Activated CD8-positive, alpha-beta T cell treated with anti-CD3 and anti-CD28 coated beads for 36 hours (primary cell): ENCODE measurements at regions not wholly inside any gene's neighbourhood (a gene's known extent, or its start where the extent isn't known, plus 50 kb on each side); places are given as distances from the start of the nearest gene placed in this dataset.

Source experiments
- ATAC-seq: fragments of 200-7000 bp; cut with Tn5 transposase; one replicate; pipeline ENCODE4 v1.10.0; 2021; ENCODE audit warnings: mild to moderate bottlenecking, moderate library complexity
- CTCF ChIA-PET: fragments of 350-600 bp; sonication (Branson Sonifier 250); formaldehyde crosslinking; loops from one replicate; lab custom pipeline; 2021; ENCODE audit warnings: antibody characterized with exemption; lab: Charles Lee
- POLR2A ChIA-PET: fragments of 350-600 bp; sonication (Branson Sonifier 250); formaldehyde crosslinking; loops from one replicate; lab custom pipeline; 2021; ENCODE audit warnings: antibody characterized with exemption; lab: Charles Lee
- DNase-seq: peaks from one replicate; pipeline ENCODE4 v3.0.0-alpha.2; 2020
- H3K27ac Mint-ChIP-seq: one replicate; pipeline ENCODE4 v1.8.0; 2021; ENCODE audit warnings: mild to moderate bottlenecking, mixed read lengths
- H3K27me3 Mint-ChIP-seq: one replicate; pipeline ENCODE4 v1.8.0; 2021; ENCODE audit warnings: mixed read lengths
- H3K36me3 Mint-ChIP-seq: one replicate; pipeline ENCODE4 v1.8.0; 2021; ENCODE audit warnings: low read depth, mixed read lengths
- H3K4me1 Mint-ChIP-seq: one replicate; pipeline ENCODE4 v1.8.0; 2021; ENCODE audit warnings: low read depth, mixed read lengths
- H3K4me3 Mint-ChIP-seq: one replicate; pipeline ENCODE4 v1.8.0; 2021; ENCODE audit warnings: mild to moderate bottlenecking, moderate library complexity, mixed read lengths
- H3K9me3 Mint-ChIP-seq: one replicate; pipeline ENCODE4 v1.8.0; 2021; ENCODE audit warnings: mixed read lengths
- intact Hi-C: fragments of 100-400 bp; cut with micrococcal nuclease; formaldehyde crosslinking; loops from one replicate; pipeline ENCODE4 v1.10.0; 2022
- TF ChIP-seq, protein P1 (sequence below): fragments of 200-600 bp; IDR thresholded peaks from one replicate; pipeline ENCODE4 v1.8.0; 2022; ENCODE audit warnings: antibody characterized with exemption, mild to moderate bottlenecking

- POLR2A ChIA-PET: no interaction called here
- no peak overlapping the region for H3K4me3 Mint-ChIP-seq
- peaks cover 5% of the 10 kb centered on the region for H3K27me3 Mint-ChIP-seq
- H3K4me1 Mint-ChIP-seq: no peaks in the 10 kb centered on the region
- no peaks in the 10 kb centered on the region for H3K36me3 Mint-ChIP-seq
- DNase-seq (no peak), ATAC-seq (no peak)
- intact Hi-C loops: no loop called here
- TF ChIP-seq, protein P1, sequence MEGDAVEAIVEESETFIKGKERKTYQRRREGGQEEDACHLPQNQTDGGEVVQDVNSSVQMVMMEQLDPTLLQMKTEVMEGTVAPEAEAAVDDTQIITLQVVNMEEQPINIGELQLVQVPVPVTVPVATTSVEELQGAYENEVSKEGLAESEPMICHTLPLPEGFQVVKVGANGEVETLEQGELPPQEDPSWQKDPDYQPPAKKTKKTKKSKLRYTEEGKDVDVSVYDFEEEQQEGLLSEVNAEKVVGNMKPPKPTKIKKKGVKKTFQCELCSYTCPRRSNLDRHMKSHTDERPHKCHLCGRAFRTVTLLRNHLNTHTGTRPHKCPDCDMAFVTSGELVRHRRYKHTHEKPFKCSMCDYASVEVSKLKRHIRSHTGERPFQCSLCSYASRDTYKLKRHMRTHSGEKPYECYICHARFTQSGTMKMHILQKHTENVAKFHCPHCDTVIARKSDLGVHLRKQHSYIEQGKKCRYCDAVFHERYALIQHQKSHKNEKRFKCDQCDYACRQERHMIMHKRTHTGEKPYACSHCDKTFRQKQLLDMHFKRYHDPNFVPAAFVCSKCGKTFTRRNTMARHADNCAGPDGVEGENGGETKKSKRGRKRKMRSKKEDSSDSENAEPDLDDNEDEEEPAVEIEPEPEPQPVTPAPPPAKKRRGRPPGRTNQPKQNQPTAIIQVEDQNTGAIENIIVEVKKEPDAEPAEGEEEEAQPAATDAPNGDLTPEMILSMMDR: no peak
- no peaks in the 10 kb centered on the region for H3K9me3 Mint-ChIP-seq
- CTCF ChIA-PET: no interaction called here
- H3K27ac Mint-ChIP-seq: no peak overlapping the region
Observed at GRCh38 chr19:8904597-8904996, 72.4 kb downstream of the MBD3L1 start.

- H3K4me1 Mint-ChIP-seq: no peaks in the 10 kb centered on the region
- no peak overlapping the region for H3K4me3 Mint-ChIP-seq
- DNase-seq (no peak), ATAC-seq (no peak)
- peaks cover 5% of the 10 kb centered on the region for H3K27me3 Mint-ChIP-seq
- POLR2A ChIA-PET: no interaction called here
- no peaks in the 10 kb centered on the region for H3K36me3 Mint-ChIP-seq
- intact Hi-C loops: no loop called here
- CTCF ChIA-PET: no interaction called here
- TF ChIP-seq, protein P1: no peak
- no peak overlapping the region for H3K27ac Mint-ChIP-seq
- no peaks in the 10 kb centered on the region for H3K9me3 Mint-ChIP-seq
Observed at GRCh38 chr19:8905342-8905741, 73.2 kb downstream of the MBD3L1 start.

DNA sequence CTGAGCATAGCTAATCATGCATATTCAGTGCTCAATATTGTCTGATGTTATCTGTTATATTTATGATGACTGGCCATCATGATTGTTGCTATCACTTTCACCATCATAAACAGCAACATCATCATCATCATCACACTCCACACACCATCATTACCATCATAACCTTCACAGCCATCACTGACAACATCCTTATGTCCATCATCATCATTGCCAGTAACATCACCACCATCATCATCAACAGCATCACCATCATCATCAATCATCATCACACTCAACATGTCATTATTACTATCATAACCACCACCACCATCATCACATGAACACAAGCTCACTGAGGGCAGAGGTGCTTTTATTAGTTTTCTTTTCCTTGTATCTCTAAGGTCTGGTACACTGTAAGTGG is 75.9 kb downstream of the MBD3L1 start:
- peaks cover 5% of the 10 kb centered on the region for H3K27me3 Mint-ChIP-seq
- no peaks in the 10 kb centered on the region for H3K36me3 Mint-ChIP-seq
- no peak overlapping the region for H3K27ac Mint-ChIP-seq
- ChIA-PET POLR2A (interaction anchor here (0.8 kb wide), 1 partner anchor 11 kb away, joined by 3 read pairs; no protein-coding TSS in a partner anchor), CTCF (no interaction called here)
- TF ChIP-seq, protein P1: no peak
- DNase-seq (no peak), ATAC-seq (no peak)
- no peaks in the 10 kb centered on the region for H3K4me1 Mint-ChIP-seq
- H3K4me3 Mint-ChIP-seq: no peak overlapping the region
- intact Hi-C loops: no loop called here
- no peaks in the 10 kb centered on the region for H3K9me3 Mint-ChIP-seq

DNA sequence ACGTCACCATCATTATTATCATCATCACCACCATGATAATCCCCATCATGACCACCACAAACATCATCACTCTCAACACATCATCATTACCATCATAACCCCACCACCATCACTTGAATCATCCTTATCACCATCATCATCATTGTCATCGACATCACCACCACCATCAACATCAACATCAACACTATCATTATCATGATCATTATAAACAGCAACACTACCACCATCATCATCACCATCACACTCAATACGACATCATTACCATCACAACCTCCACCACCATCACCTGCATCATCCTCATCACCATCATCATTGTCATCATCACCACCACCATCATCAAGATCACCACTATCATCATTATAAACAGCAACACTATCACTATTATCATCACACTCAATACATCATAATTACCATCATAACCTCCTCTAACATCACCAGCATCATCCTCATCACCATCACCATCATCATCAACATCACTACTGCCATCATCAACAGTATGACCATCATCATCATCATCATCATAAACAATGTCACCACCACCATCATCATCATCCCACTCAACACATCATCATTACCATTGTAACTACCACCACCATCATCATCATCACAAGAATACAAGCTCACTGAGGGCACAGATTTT is 78.7 kb downstream of the MBD3L1 start:
- Mint-ChIP-seq H3K4me3 (no peak overlapping the region), H3K36me3 (no peaks in the 10 kb centered on the region), H3K9me3 (no peaks in the 10 kb centered on the region), H3K4me1 (no peaks in the 10 kb centered on the region), H3K27ac (no peak overlapping the region), H3K27me3 (peaks cover 11% of the 10 kb centered on the region)
- DNase-seq: no peak
- TF ChIP-seq, protein P1: no peak
- no peak for ATAC-seq
- intact Hi-C loops: no loop called here
- POLR2A ChIA-PET: no interaction called here
- CTCF ChIA-PET: no interaction called here

GRCh38 chr19:8915997-8916396 is 83.8 kb downstream of the MBD3L1 start:
- Mint-ChIP-seq H3K4me1 (no peaks in the 10 kb centered on the region), H3K27ac (no peak overlapping the region), H3K36me3 (no peaks in the 10 kb centered on the region), H3K9me3 (no peaks in the 10 kb centered on the region), H3K4me3 (no peak overlapping the region), H3K27me3 (peaks cover 6% of the 10 kb centered on the region)
- POLR2A ChIA-PET: no interaction called here
- ATAC-seq (no peak), DNase-seq (no peak)
- intact Hi-C loops: no loop called here
- CTCF ChIA-PET: no interaction called here
- TF ChIP-seq, protein P1: no peak
